ENCODE measurements at regions not wholly inside any gene's neighbourhood (a gene's known extent, or its start where the extent isn't known, plus 50 kb on each side); places are given as distances from the start of the nearest gene placed in this dataset.

- Histone ChIP-seq H3K27me3 (no peaks in the 10 kb centered on the region), H3K4me1 (no peaks in the 10 kb centered on the region), H3K36me3 (no peaks in the 10 kb centered on the region), H3K9me3 (no peaks in the 10 kb centered on the region), H3K27ac (no peak overlapping the region), H3K4me3 (no peak overlapping the region)
- TF ChIP-seq CTCF (IDR thresholded peaks at IDR 0.05) = no peak
- TF ChIP-seq POLR2A (IDR thresholded peaks at IDR 0.05) = no peak
- no peak for TF ChIP-seq EP300 (IDR thresholded peaks at IDR 0.05)
- DNase-seq (ENCODE audit: low spot score in 2 of 2) = no peak
- WGBS, 2 donors = 94 to 96% methylated on average over 2 of the region's 2 CpGs
These were observed 952.5 kb upstream of the MAN1A1 start for GRCh38 chr6:120302041-120302440.

GRCh38 chr6:120290964-120291363 lies 941.4 kb upstream of the MAN1A1 start:
- Histone ChIP-seq H3K27me3 (no peaks in the 10 kb centered on the region), H3K4me3 (no peak overlapping the region), H3K4me1 (no peaks in the 10 kb centered on the region), H3K36me3 (no peaks in the 10 kb centered on the region), H3K9me3 (no peaks in the 10 kb centered on the region), H3K27ac (no peak overlapping the region)
- 41 to 60% methylated on average over 1 of the region's 1 CpG for WGBS, 2 donors
- no peak for DNase-seq (ENCODE audit: low spot score in 2 of 2)
- no peak for TF ChIP-seq POLR2A (IDR thresholded peaks at IDR 0.05)
- TF ChIP-seq CTCF (IDR thresholded peaks at IDR 0.05) = no peak
- TF ChIP-seq EP300 (IDR thresholded peaks at IDR 0.05) = no peak

- WGBS, 2 donors = 87 to 91% methylated on average over 2 of the region's 2 CpGs
- H3K9me3 ChIP-seq = no peaks in the 10 kb centered on the region
- DNase-seq (ENCODE audit: low spot score in 2 of 2) = no peak
- TF ChIP-seq POLR2A (IDR thresholded peaks at IDR 0.05) (no peak), CTCF (IDR thresholded peaks at IDR 0.05) (no peak), EP300 (IDR thresholded peaks at IDR 0.05) (no peak)
- H3K36me3 ChIP-seq = no peaks in the 10 kb centered on the region
- no peaks in the 10 kb centered on the region for H3K27me3 ChIP-seq
- no peaks in the 10 kb centered on the region for H3K4me1 ChIP-seq
- H3K4me3 ChIP-seq = no peak overlapping the region
- H3K27ac ChIP-seq = no peak overlapping the region
These were observed 932.4 kb upstream of the MAN1A1 start for GRCh38 chr6:120282005-120282404.

GRCh38 chr6:120279466-120280167 lies 930.1 kb upstream of the MAN1A1 start:
- no peaks in the 10 kb centered on the region for H3K9me3 ChIP-seq
- H3K4me3 ChIP-seq = no peak overlapping the region
- no peaks in the 10 kb centered on the region for H3K36me3 ChIP-seq
- no peak for TF ChIP-seq EP300 (IDR thresholded peaks at IDR 0.05)
- TF ChIP-seq POLR2A (IDR thresholded peaks at IDR 0.05) = no peak
- TF ChIP-seq CTCF (IDR thresholded peaks at IDR 0.05) = no peak
- H3K27me3 ChIP-seq = no peaks in the 10 kb centered on the region
- H3K27ac ChIP-seq = no peak overlapping the region
- H3K4me1 ChIP-seq = no peaks in the 10 kb centered on the region
- no peak for DNase-seq (ENCODE audit: low spot score in 2 of 2)
- 76% methylated on average over 4 of the region's 4 CpGs for WGBS, 2 donors

GRCh38 chr6:120278689-120279396 lies 929.3 kb upstream of the MAN1A1 start:
- 49 to 53% methylated on average over 2 of the region's 2 CpGs for WGBS, 2 donors
- TF ChIP-seq EP300 (IDR thresholded peaks at IDR 0.05) = no peak
- TF ChIP-seq POLR2A (IDR thresholded peaks at IDR 0.05) = no peak
- TF ChIP-seq CTCF (IDR thresholded peaks at IDR 0.05) = no peak
- DNase-seq (ENCODE audit: low spot score in 2 of 2) = no peak
- Histone ChIP-seq H3K9me3 (no peaks in the 10 kb centered on the region), H3K4me3 (no peak overlapping the region), H3K4me1 (no peaks in the 10 kb centered on the region), H3K27ac (no peak overlapping the region), H3K27me3 (no peaks in the 10 kb centered on the region), H3K36me3 (no peaks in the 10 kb centered on the region)

Data from tibial nerve (tissue), 4 donors.